Liver (tissue), 8 donors: ENCODE measurements at regions not wholly inside any gene's neighbourhood (a gene's known extent, or its start where the extent isn't known, plus 50 kb on each side); places are given as distances from the start of the nearest gene placed in this dataset.

Experiments
- DNase-seq: peaks from one replicate; pipeline ENCODE4 v3.0.0-alpha.2; 2017; ENCODE audit warnings: low spot score
- H3K27ac ChIP-seq, 2 donors: one replicate each; pipeline ENCODE4 v1.7.0; 2013; ENCODE audit warnings: inconsistent platforms in 2 of 2, low read length in 2 of 2, control low read depth in 1 of 2, low read depth in 1 of 2, mild to moderate bottlenecking in 1 of 2
- H3K27me3 ChIP-seq, 4 donors: one replicate each; pipeline versions ENCODE4 v1.6.1 to v1.7.0; 2013; ENCODE audit warnings: low read length in 3 of 4, inconsistent platforms in 1 of 4, mild to moderate bottlenecking in 1 of 4, moderate library complexity in 1 of 4; ENCODE audit not compliant: control insufficient read depth in 4 of 4, insufficient read depth in 4 of 4
- H3K36me3 ChIP-seq, 4 donors: one replicate each; pipeline versions ENCODE4 v1.6.1 to v1.7.0; 2013; ENCODE audit warnings: low read length in 3 of 4, mild to moderate bottlenecking in 3 of 4, low read depth in 1 of 4, moderate library complexity in 1 of 4; ENCODE audit not compliant: control insufficient read depth in 4 of 4, insufficient read depth in 3 of 4
- H3K4me1 ChIP-seq, 4 donors: one replicate each; pipeline versions ENCODE4 v1.6.1 to v1.7.0; 2013; ENCODE audit warnings: low read length in 3 of 4, mild to moderate bottlenecking in 3 of 4, moderate library complexity in 1 of 4; ENCODE audit not compliant: control insufficient read depth in 4 of 4, insufficient read depth in 4 of 4
- H3K4me3 ChIP-seq, 3 donors: one replicate each; pipeline versions ENCODE4 v1.6.1 to v1.7.0; 2013; ENCODE audit warnings: low read length in 3 of 3, control low read depth in 1 of 3, low read depth in 1 of 3, mild to moderate bottlenecking in 1 of 3
- H3K9ac ChIP-seq, 2 donors: one replicate each; pipeline ENCODE4 v1.7.0; 2013; ENCODE audit warnings: low read length in 2 of 2, mild to moderate bottlenecking in 2 of 2, moderate library complexity in 2 of 2, control low read depth in 1 of 2, low read depth in 1 of 2
- H3K9me3 ChIP-seq, 4 donors: one replicate each; pipeline versions ENCODE4 v1.6.1 to v1.7.0; 2013; ENCODE audit warnings: low read length in 3 of 4; ENCODE audit not compliant: control insufficient read depth in 4 of 4
- EGR1 ChIP-seq, 2 donors: IDR thresholded peaks; 2 replicates each; pipeline ENCODE4 v1.6.1; 2016 to 2018; ENCODE audit warnings: antibody characterized with exemption in 2 of 2, low read depth in 2 of 2
- FOXA1 ChIP-seq: IDR thresholded peaks from 2 replicates; pipeline ENCODE4 v1.6.1; 2016; ENCODE audit warnings: antibody characterized with exemption
- FOXA2 ChIP-seq: IDR thresholded peaks from 2 replicates; pipeline ENCODE4 v1.6.1; 2016; ENCODE audit warnings: antibody characterized with exemption
- GABPA ChIP-seq, 2 donors: IDR thresholded peaks in 1 of 2; conservative IDR thresholded peaks in 1 of 2; 2 replicates each; pipeline ENCODE4 v1.6.1; 2016; ENCODE audit warnings: antibody characterized with exemption in 2 of 2, mild to moderate bottlenecking in 1 of 2, moderate library complexity in 1 of 2
- HNF4A ChIP-seq, 2 donors: conservative IDR thresholded peaks; 2 replicates each; pipeline ENCODE4 v1.6.1; 2016; ENCODE audit warnings: antibody characterized with exemption in 2 of 2, mild to moderate bottlenecking in 2 of 2
- HNF4G ChIP-seq: IDR thresholded peaks from 2 replicates; pipeline ENCODE4 v1.6.1; 2016; ENCODE audit warnings: antibody characterized with exemption
- JUND ChIP-seq, 2 donors: IDR thresholded peaks; 2 replicates each; pipeline ENCODE4 v1.6.1; 2016; ENCODE audit warnings: antibody characterized with exemption in 2 of 2
- MAX ChIP-seq: IDR thresholded peaks from 2 replicates; pipeline ENCODE4 v1.6.1; 2016; ENCODE audit warnings: antibody characterized with exemption
- NR2F2 ChIP-seq: IDR thresholded peaks from 2 replicates; pipeline ENCODE4 v1.6.1; 2016; ENCODE audit warnings: antibody characterized with exemption
- RAD21 ChIP-seq, 2 donors: IDR thresholded peaks; 2 replicates each; pipeline ENCODE4 v1.6.1; 2016; ENCODE audit warnings: antibody characterized with exemption in 2 of 2, mild to moderate bottlenecking in 2 of 2
- REST ChIP-seq: IDR thresholded peaks from 2 replicates; pipeline ENCODE4 v1.6.1; 2016; ENCODE audit warnings: antibody characterized with exemption, mild to moderate bottlenecking
- RXRA ChIP-seq, 2 donors: IDR thresholded peaks; 2 replicates each; pipeline ENCODE4 v1.6.1; 2017 to 2018; ENCODE audit warnings: antibody characterized with exemption in 2 of 2, mild to moderate bottlenecking in 1 of 2
- SP1 ChIP-seq: IDR thresholded peaks from 2 replicates; pipeline ENCODE4 v1.6.1; 2018; ENCODE audit warnings: antibody characterized with exemption, mild to moderate bottlenecking
- TAF1 ChIP-seq: conservative IDR thresholded peaks from 2 replicates; pipeline ENCODE4 v1.6.1; 2016; ENCODE audit warnings: antibody characterized with exemption, mild to moderate bottlenecking
- YY1 ChIP-seq: IDR thresholded peaks from 2 replicates; pipeline ENCODE4 v1.6.1; 2016; ENCODE audit warnings: antibody characterized with exemption, mild to moderate bottlenecking
- WGBS: extraction: QIAGEN DNeasy Blood & Tissue Kit; methylation state at CpG from one replicate; pipeline ENCODE4 v1.1.7; 2013; 5-methylcytosine and 5-hydroxymethylcytosine counted together
- TF ChIP-seq, protein P1 (sequence below): IDR thresholded peaks from 2 replicates; pipeline ENCODE4 v1.6.1; 2016; ENCODE audit warnings: antibody characterized with exemption
- TF ChIP-seq, protein P2 (sequence below): fragments of 150-350 bp; IDR thresholded peaks from 2 replicates; pipeline ENCODE4 v1.5.1; 2017; ENCODE audit warnings: improper control_type of control experiment, low read depth, low read length; ENCODE audit not compliant: missing input control
- donor health status: healthy.
- donor health status: healthy.
- donor health status: healthy.
- donor health status: healthy.
- donor health status: healthy.

DNA sequence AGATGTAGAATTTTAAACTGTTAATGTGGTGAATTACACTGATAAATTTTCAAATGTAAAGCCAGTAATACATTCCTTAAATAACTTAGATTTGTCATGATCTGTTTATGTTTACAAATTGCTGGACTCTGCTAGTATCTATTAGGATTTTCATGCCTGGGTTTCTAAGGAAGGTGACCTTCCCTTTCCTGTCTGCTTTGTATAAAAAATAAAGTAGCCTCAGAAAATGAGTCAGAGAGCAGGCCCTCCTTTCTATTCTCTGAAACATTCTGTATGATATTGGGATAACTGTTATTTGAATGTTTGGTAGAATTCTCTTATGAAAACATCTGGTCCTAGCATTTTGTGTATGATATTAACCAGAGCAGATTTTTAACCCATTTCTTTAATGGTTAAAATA is 255.3 kb downstream of the SYK start:
- no peak for DNase-seq
- Histone ChIP-seq H3K27me3 (no peaks in the 10 kb centered on the region), H3K9me3 (no peaks in the 10 kb centered on the region), H3K9ac (no peak overlapping the region), H3K4me3 (no peak overlapping the region), H3K36me3 (no peaks in the 10 kb centered on the region), H3K27ac (no peak overlapping the region), H3K4me1 (peaks cover 2 to 20% (median 8%) of the 10 kb centered on the region in 4 donors)
- TF ChIP-seq, protein P1, sequence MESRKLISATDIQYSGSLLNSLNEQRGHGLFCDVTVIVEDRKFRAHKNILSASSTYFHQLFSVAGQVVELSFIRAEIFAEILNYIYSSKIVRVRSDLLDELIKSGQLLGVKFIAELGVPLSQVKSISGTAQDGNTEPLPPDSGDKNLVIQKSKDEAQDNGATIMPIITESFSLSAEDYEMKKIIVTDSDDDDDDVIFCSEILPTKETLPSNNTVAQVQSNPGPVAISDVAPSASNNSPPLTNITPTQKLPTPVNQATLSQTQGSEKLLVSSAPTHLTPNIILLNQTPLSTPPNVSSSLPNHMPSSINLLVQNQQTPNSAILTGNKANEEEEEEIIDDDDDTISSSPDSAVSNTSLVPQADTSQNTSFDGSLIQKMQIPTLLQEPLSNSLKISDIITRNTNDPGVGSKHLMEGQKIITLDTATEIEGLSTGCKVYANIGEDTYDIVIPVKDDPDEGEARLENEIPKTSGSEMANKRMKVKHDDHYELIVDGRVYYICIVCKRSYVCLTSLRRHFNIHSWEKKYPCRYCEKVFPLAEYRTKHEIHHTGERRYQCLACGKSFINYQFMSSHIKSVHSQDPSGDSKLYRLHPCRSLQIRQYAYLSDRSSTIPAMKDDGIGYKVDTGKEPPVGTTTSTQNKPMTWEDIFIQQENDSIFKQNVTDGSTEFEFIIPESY = no peak
- TF ChIP-seq, protein P2, sequence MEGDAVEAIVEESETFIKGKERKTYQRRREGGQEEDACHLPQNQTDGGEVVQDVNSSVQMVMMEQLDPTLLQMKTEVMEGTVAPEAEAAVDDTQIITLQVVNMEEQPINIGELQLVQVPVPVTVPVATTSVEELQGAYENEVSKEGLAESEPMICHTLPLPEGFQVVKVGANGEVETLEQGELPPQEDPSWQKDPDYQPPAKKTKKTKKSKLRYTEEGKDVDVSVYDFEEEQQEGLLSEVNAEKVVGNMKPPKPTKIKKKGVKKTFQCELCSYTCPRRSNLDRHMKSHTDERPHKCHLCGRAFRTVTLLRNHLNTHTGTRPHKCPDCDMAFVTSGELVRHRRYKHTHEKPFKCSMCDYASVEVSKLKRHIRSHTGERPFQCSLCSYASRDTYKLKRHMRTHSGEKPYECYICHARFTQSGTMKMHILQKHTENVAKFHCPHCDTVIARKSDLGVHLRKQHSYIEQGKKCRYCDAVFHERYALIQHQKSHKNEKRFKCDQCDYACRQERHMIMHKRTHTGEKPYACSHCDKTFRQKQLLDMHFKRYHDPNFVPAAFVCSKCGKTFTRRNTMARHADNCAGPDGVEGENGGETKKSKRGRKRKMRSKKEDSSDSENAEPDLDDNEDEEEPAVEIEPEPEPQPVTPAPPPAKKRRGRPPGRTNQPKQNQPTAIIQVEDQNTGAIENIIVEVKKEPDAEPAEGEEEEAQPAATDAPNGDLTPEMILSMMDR = no peak
- TF ChIP-seq MAX (no peak), REST (no peak), YY1 (no peak), JUND (IDR thresholded peaks at IDR 0.05) (no peak), HNF4G (no peak), RAD21 (IDR thresholded peaks at IDR 0.05) (no peak), HNF4A (conservative IDR thresholded peaks at IDR 0.05) (no peak), RXRA (IDR thresholded peaks at IDR 0.05) (no peak), NR2F2 (no peak), EGR1 (IDR thresholded peaks at IDR 0.05; ENCODE audit: low read depth in 2 of 2) (no peak), TAF1 (no peak), FOXA1 (no peak), FOXA2 (no peak), SP1 (no peak), GABPA (IDR thresholded peaks at IDR 0.05 in 1 of 2, conservative IDR thresholded peaks at IDR 0.05 in 1 of 2) (no peak)

- H3K36me3 ChIP-seq = no peaks in the 10 kb centered on the region
- peak; percentile 5 for DNase-seq
- WGBS = 44% methylated on average over 2 of the region's 2 CpGs
- no peaks in the 10 kb centered on the region for H3K27me3 ChIP-seq
- no peak overlapping the region for H3K27ac ChIP-seq
- no peak overlapping the region for H3K4me3 ChIP-seq
- peaks cover 2 to 20% (median 8%) of the 10 kb centered on the region in 4 donors for H3K4me1 ChIP-seq
- no peak for TF ChIP-seq GABPA (IDR thresholded peaks at IDR 0.05 in 1 of 2, conservative IDR thresholded peaks at IDR 0.05 in 1 of 2)
- TF ChIP-seq TAF1 = no peak
- TF ChIP-seq NR2F2 = no peak
- no peak for TF ChIP-seq RAD21 (IDR thresholded peaks at IDR 0.05)
- TF ChIP-seq JUND (IDR thresholded peaks at IDR 0.05) = no peak
- TF ChIP-seq FOXA1 = no peak
- TF ChIP-seq, protein P1 = no peak
- no peak for TF ChIP-seq YY1
- TF ChIP-seq SP1 = no peak
- TF ChIP-seq FOXA2 = no peak
- no peak for TF ChIP-seq REST
- TF ChIP-seq HNF4G = no peak
- no peak overlapping the region for H3K9ac ChIP-seq
- no peaks in the 10 kb centered on the region for H3K9me3 ChIP-seq
Measured at GRCh38 chr9:91059713-91060112, 258.1 kb downstream of the SYK start.
